Esophagus muscularis mucosa (tissue), 4 donors: ENCODE measurements at regions not wholly inside any gene's neighbourhood (a gene's known extent, or its start where the extent isn't known, plus 50 kb on each side); places are given as distances from the start of the nearest gene placed in this dataset.
A peak's percentile ranks its signal among the peaks of the same experiment; 100 is the strongest.
"Not testable (repeated sequence)": the region's sequence is repeated elsewhere in the genome, so short reads cannot be mapped to it uniquely, and the experiment has no call there.

Source experiments
- DNase-seq: peaks from one replicate; pipeline ENCODE4 v3.0.0-alpha.2; 2017; ENCODE audit errors: extremely low spot score
- H3K27ac ChIP-seq, 4 donors: fragments of 200-600 bp; sonication (generic); replicated peaks in 1 of 4; 1 replicate in 3 of 4; 2 replicates in 1 of 4; pipeline ENCODE4 v1.5.1; 2016 to 2019; ENCODE audit warnings: mild to moderate bottlenecking in 1 of 4
- H3K27me3 ChIP-seq, 4 donors: fragments of 200-600 bp; sonication (generic); one replicate each; pipeline versions ENCODE4 v1.5.1 to v1.6.0; 2016 to 2019
- H3K36me3 ChIP-seq, 4 donors: fragments of 200-600 bp; sonication (generic); one replicate each; pipeline ENCODE4 v1.5.1; 2016 to 2019
- H3K4me1 ChIP-seq, 4 donors: fragments of 200-600 bp; sonication (generic); one replicate each; pipeline ENCODE4 v1.5.1; 2016 to 2019
- H3K4me3 ChIP-seq, 4 donors: fragments of 200-600 bp; sonication (generic); 1 replicate in 2 of 4; 2 replicates in 2 of 4; pipeline ENCODE4 v1.5.1; 2016 to 2019; ENCODE audit warnings: mild to moderate bottlenecking in 4 of 4, moderate library complexity in 1 of 4
- H3K9me3 ChIP-seq, 4 donors: fragments of 200-600 bp; sonication (generic); 1 replicate in 3 of 4; 2 replicates in 1 of 4; pipeline ENCODE4 v1.5.1; 2016 to 2019
- CTCF ChIP-seq, 3 experiments: fragments of 200-600 bp in 2 of 3; fragments of 450-650 bp in 1 of 3; sonication (generic) in 2 of 3; IDR thresholded peaks; one replicate each; pipeline ENCODE4 v1.5.1; 2017 to 2019; ENCODE audit warnings: antibody characterized with exemption in 3 of 3, mild to moderate bottlenecking in 2 of 3, moderate library complexity in 1 of 3
- EP300 ChIP-seq: sonication (generic); formaldehyde crosslinking; IDR thresholded peaks from one replicate; pipeline ENCODE4 v1.6.1; 2017; ENCODE audit warnings: antibody characterized with exemption
- POLR2A ChIP-seq: fragments of 450-650 bp; IDR thresholded peaks from one replicate; pipeline ENCODE4 v1.6.1; 2017; ENCODE audit warnings: antibody characterized with exemption, moderate library complexity, mild to moderate bottlenecking, low read depth
- POLR2AphosphoS5 ChIP-seq, 2 donors: sonication (generic); formaldehyde crosslinking; IDR thresholded peaks; one replicate each; pipeline ENCODE4 v1.6.1; 2017; ENCODE audit warnings: antibody characterized with exemption in 2 of 2
- WGBS: methylation state at CpG from one replicate; pipeline ENCODE4 v1.1.5; 2018; 5-methylcytosine and 5-hydroxymethylcytosine counted together
- intact Hi-C: fragments of 100-400 bp; cut with DNase I; formaldehyde crosslinking; loops from one replicate; pipeline ENCODE4 v1.15.1; 2023

- intact Hi-C loops = no loop called here
- no peaks in the 10 kb centered on the region for H3K9me3 ChIP-seq
- TF ChIP-seq POLR2AphosphoS5 (IDR thresholded peaks at IDR 0.05) = no peak
- no peak for TF ChIP-seq POLR2A
- no peak for TF ChIP-seq EP300
- TF ChIP-seq CTCF (IDR thresholded peaks at IDR 0.05) = no peak
- H3K4me1 ChIP-seq = peaks cover 9 to 26% (median 20%) of the 10 kb centered on the region in 4 donors
- DNase-seq = no peak
- H3K36me3 ChIP-seq = no peaks in the 10 kb centered on the region
- peak overlapping the region in 3 of 4 donors; percentile 11 to 33 (median 24) for H3K27ac ChIP-seq
- H3K27me3 ChIP-seq = peaks cover 0 to 6% (median 0%) of the 10 kb centered on the region in 4 donors
- H3K4me3 ChIP-seq = no peak overlapping the region
- 30% methylated on average over 7 of the region's 10 CpGs for WGBS
Observed at GRCh38 chr1:54475946-54476516, 69.8 kb upstream of the SSBP3 start.

- Histone ChIP-seq H3K9me3 (no peaks in the 10 kb centered on the region), H3K4me1 (peaks cover 9 to 26% (median 20%) of the 10 kb centered on the region in 4 donors), H3K4me3 (peak overlapping the region; percentile 56 to 62 (median 58)), H3K27me3 (peaks cover 0 to 6% (median 0%) of the 10 kb centered on the region in 4 donors), H3K36me3 (no peaks in the 10 kb centered on the region), H3K27ac (peak overlapping the region in 3 of 4 donors; percentile 11 to 33 (median 24))
- DNase-seq = no peak
- 34% methylated on average over 19 of the region's 21 CpGs for WGBS
- no peak for TF ChIP-seq EP300
- TF ChIP-seq POLR2AphosphoS5 (IDR thresholded peaks at IDR 0.05) = no peak
- no peak for TF ChIP-seq POLR2A
- no peak for TF ChIP-seq CTCF (IDR thresholded peaks at IDR 0.05)
- intact Hi-C loops = no loop called here
Observed at GRCh38 chr1:54475357-54475881, 69.2 kb upstream of the SSBP3 start.

GRCh38 chr1:54474310-54475251, 68.4 kb upstream of the SSBP3 start:
- no peak for DNase-seq
- WGBS = 6% methylated on average over 15 of the region's 47 CpGs
- H3K27ac ChIP-seq = peak overlapping the region in 2 of 4 donors; percentile 33 to 54
- H3K4me1 ChIP-seq = peaks cover 9 to 26% (median 20%) of the 10 kb centered on the region in 4 donors
- H3K27me3 ChIP-seq = peaks cover 0 to 6% (median 0%) of the 10 kb centered on the region in 4 donors
- TF ChIP-seq EP300 = no peak
- peak overlapping the region; percentile 56 to 62 (median 58) for H3K4me3 ChIP-seq
- intact Hi-C loops = no loop called here
- no peaks in the 10 kb centered on the region for H3K36me3 ChIP-seq
- H3K9me3 ChIP-seq = no peaks in the 10 kb centered on the region

- 81% methylated on average over 7 of the region's 7 CpGs for WGBS
- DNase-seq = no peak
- Histone ChIP-seq H3K27me3 (peaks cover 0 to 6% (median 0%) of the 10 kb centered on the region in 4 donors), H3K27ac (no peak overlapping the region), H3K4me3 (no peak overlapping the region), H3K9me3 (no peaks in the 10 kb centered on the region), H3K36me3 (no peaks in the 10 kb centered on the region), H3K4me1 (peaks cover 9 to 26% (median 20%) of the 10 kb centered on the region in 4 donors)
- TF ChIP-seq POLR2AphosphoS5 (IDR thresholded peaks at IDR 0.05) = no peak
- TF ChIP-seq POLR2A = no peak
- TF ChIP-seq CTCF (IDR thresholded peaks at IDR 0.05) = no peak
- no peak for TF ChIP-seq EP300
- intact Hi-C loops = no loop called here
Observed at GRCh38 chr1:54471588-54471987, 65.4 kb upstream of the SSBP3 start.

- H3K4me3 ChIP-seq, H3K27ac ChIP-seq, intact Hi-C loops, DNase-seq, H3K36me3 ChIP-seq, H3K9me3 ChIP-seq, H3K27me3 ChIP-seq: not testable (repeated sequence)
- 95% methylated on average over 2 of the region's 2 CpGs for WGBS
- H3K4me1 ChIP-seq = peaks cover 11 to 17% (median 16%) of the 10 kb centered on the region in 4 donors
Observed at GRCh38 chr1:54469444-54469843, 63.2 kb upstream of the SSBP3 start.

- peaks cover 11 to 21% (median 21%) of the 10 kb centered on the region in 4 donors for H3K4me1 ChIP-seq
- H3K27me3 ChIP-seq, H3K9me3 ChIP-seq, intact Hi-C loops, H3K4me3 ChIP-seq, H3K36me3 ChIP-seq, DNase-seq, H3K27ac ChIP-seq: not testable (repeated sequence)
- WGBS = 93% methylated on average over 4 of the region's 5 CpGs
Observed at GRCh38 chr1:54468288-54469084, 62.3 kb upstream of the SSBP3 start.
